Stimulated activated CD4-positive, alpha-beta T cell treated with anti-CD3 and anti-CD28 coated beads, Interleukin-15, amount 100 ng/mL, for 1 hour (primary cell): ENCODE measurements at regions not wholly inside any gene's neighbourhood (a gene's known extent, or its start where the extent isn't known, plus 50 kb on each side); places are given as distances from the start of the nearest gene placed in this dataset.

Experiments
- DNase-seq, 2 donors: peaks; one replicate each; pipeline ENCODE4 v3.0.0-alpha.2; 2020; ENCODE audit warnings: low read depth in 1 of 2, low spot score in 1 of 2

DNA sequence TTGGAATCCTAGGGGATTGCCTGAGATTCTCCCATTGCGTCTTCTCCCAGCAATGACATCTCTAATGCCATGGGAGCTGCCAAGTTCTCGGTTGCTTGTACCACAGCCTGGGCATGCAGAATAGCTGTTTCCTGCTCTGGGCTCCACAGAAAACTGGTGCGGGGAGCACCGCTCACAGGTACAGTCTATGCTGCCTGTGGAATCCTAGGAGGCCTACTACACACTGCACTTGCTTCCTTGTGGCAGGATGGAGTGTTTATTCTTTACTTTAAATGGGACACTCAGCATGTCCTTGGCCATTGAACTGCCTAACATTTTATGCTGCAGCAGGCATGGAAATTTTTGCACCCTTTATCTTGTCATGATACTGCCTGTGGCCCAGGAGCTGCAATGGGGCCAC, 378.8 kb upstream of the SHH start:
- DNase-seq: no peak

DNA sequence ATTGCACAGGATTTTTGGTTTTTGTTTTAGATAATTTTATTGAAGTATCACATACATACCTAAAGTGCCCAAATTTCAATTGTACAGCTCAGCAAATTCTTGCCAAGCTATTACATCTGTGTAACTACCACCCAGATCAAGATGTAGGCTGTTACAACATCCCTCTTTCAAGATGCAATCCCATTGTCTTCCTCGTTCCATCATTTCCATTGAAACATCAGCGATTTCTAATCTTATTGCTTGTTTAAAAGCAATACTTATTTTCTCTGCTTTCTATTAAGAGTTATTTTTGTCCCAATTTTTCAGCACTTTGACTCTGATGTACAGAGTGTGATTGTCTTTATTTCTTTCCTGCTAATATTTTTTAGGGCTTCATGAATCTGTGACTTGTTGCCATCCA, 372.8 kb upstream of the SHH start:
- DNase-seq: no peak

DNA sequence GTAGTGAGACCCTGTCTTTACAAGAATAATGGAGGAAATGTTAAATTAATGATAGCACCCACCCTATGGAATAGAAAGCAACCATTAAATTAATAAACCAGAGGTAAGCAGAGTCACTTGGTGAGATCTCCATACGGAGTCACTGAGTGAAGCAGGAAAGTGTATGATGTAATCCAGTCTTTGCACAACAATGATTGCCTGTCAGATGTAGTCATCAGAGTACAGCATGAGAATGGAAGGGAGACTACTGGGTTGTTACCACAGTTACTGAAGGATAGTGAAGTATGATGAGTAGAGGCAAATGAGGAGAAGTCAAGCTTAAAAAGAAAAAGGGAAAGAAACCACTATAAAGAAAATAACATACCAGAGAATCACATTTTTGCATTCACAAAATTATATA, 371.9 kb upstream of the SHH start:
- no peak for DNase-seq

DNA sequence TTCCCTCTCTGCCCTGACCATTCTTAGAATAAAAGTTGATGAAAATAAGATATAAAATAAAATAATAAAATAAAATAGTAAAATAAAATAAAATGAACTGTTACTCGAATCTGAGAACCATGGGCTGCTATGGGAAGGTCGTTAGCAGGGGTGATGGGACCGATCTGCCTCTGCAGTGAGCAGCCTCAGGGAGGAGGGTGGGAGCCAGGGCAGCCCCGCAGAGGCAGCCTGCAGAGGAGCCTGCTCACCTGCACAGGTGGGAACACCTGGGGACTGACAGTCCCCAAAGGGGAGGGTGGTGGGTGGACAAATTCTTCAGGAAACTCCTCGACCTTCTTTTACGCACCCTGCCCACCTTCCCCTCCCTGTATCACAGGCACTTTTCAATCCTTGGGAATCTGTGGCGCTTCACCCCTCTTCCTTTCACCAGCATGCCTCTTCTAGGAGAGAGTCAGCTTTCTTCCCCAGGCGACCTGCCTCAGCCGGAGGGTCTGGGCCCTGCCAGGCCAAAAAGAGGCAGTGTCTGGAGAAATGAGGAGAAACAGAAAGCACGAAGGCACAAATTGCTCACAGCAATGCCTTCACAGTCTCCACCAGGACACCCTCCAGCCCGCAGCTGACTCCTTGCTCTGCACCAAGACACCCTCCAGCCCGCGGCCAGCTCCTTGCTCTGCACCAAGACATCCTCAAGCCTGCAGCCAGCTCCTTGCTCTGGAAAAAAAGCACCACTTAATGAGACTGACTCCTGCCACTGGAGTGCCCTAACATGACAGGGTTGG, 368.4 kb upstream of the SHH start:
- no peak for DNase-seq

DNA sequence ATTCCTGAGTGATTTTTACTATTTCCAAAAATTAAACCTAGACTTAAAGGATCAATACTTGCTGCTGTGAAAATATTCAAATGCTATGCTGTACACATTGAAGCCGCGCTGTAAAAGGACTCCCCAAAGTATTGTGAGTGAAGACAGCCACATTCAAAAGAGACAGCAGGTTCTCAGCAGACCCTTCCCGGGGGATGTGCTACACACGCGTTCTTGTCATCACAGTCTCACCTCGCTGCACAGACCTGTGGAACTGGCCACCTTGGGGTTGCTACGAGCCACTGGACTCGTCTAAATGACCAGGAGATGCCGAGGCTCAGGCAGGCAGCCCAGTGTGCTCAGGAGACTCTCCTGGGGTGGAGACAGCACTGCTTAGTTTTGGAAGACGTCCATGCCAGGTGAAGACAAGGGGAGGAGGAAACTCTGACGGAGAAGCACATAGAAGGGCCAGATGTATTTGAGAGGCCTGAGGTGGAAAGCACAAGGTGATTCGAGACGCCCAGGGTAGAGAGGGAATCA, 367.7 kb upstream of the SHH start:
- DNase-seq: no peak

DNA sequence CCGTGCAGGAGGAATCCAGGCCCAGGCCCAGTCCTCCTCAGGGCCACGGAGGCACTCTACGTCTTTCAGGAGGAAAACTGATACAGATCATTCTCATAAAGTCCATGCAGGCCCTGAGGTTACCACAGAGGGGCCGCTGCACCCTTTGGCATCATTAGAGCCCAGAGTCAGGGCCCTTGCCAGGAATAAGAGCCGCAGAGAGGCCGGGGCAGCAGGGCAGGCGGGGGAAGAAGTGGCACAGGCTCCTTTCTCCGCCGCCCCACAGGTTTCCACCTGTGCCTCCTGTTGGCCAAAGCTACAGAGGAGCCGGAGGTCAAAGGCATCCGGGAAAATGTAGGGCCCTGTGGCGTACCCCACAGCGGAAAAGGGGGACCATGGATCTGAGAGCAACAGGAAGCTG, 366.6 kb upstream of the SHH start:
- DNase-seq: no peak

DNA sequence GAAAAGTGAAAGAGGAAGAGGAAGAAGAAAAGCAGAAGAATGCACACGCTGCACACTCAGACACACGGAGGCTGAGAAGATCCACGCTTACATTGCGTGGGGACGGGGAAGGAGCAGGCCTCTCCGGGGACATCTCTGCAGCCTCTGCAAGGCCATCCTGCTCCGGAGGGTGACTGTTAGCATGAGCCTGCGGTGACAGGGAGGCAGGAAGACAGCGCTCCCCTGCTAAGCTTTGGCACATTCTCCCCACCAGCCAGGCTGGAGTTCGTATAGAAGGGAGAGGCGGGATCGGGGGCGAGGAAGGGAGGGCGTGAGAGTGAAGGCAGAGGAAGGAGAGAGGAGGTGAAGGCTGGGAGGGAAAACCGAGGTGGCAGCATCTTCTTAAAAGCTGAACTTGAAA, 366.0 kb upstream of the SHH start:
- no peak for DNase-seq

DNA sequence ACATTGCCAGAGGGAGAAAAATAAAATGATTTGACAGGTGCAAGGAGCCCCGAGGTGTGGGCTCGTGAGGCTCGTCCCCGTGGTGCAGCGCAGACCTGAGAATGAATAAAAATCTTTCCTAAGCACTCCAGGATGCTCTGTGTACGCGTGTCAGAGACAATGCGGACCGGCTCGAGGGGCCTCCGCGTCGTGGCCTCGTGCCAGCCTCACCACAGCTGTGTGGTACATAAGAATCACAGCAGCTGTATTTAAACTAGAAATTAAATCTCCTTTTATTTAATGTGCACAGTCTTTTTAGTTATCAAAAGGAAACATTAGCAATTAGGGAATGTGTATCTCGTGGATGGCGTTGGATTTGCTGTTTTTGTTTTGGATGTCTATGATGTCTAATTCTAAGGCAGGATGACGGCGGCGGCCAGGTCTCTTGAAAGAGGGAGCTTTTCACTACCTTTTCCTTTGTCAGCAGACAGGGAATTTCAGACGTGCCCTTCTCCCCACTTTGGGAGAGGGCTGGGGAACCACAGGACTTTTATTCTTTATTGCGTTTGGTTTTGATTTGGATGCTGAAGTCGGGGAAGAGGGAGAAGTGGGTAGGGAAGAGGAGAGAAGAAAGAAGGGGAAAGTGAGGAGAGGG, 365.3 kb upstream of the SHH start:
- no peak for DNase-seq

DNA sequence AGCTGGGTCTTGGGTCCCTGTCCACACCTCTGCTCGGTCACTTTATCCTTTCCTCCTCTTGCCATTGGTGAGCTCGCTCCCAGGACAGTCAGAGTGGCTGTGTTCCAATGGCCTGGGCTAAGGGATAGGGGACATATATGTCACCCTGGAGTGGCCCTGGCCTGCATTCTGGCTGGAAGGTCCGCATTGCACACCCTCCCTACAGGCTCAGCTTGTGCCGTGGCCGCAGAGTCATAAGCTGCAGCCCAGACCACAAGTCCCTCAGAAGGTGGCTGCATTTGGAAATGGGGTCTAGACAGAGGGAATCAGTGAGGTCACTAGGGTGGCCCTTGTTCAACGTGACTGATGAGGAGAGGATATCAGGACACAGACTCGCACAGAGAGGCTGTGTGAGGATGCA, 363.8 kb upstream of the SHH start:
- no peak for DNase-seq

DNA sequence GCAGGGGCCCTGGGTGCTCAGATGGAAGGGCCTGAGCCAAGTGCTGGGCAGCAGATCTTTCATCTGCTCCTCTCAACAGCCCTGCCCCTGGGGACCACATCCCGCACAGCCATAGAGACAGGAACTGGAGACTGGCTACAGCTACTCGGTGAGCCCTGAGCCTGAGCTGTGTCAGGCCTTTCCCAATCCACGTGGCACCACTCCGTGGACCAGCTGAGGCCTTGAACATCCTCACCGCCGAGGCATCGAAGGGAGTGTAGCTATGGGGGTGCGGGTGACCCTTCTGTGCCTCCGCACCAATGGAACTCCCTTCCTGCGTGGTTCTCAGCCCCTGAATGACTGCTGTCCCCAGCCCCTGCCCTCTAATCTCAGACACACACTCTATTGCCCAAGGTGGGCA, 362.7 kb upstream of the SHH start:
- no peak for DNase-seq

DNA sequence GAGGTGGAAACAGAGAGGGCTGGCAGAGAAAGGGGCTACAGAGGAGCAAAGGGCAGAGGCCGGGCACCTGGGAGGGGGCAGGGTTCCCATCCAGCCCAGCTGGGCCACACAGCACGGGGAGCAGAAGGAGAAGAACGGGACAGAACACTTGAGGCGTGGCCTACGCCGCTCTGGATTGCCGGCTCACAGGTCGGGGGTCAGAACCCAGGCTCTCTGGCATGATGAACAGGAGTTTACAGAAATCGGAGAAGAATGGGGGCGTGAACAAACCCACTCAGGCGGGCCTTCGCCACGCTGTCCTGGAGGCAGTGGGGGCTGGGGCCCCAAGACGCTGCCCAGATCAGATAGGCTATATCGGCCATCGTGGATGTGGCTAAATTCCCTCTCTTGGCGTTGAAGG, 362.2 kb upstream of the SHH start:
- DNase-seq: no peak

DNA sequence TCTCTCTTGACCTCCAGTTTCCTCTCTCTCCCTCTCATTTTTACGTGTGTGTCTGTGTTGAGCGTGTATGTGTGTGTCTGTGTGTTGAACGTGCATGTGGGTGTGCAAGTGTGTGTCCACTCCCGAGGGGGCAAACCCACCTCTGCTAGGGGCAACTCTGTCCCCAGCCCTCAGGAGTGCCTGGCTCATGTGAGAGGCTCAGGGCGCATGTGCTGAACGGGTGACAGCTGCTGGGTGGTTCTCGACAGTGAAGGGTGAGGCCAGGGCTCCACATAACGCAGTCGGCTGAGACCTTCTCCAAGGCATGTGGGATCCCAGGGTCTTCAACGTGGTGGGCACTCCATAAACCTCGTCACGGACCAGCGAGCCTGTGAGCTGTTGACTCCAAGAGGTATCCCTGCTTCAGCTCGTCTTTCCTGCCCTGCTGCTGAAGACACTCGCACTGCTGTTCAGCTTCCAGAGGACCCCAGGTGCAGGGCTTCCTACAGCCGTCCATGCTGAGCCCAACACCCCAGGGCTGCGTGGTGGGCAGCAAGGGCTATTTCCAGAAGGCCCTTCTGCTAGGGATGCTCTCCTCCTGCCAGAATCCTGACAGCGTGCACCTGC, 361.6 kb upstream of the SHH start:
- no peak for DNase-seq

DNA sequence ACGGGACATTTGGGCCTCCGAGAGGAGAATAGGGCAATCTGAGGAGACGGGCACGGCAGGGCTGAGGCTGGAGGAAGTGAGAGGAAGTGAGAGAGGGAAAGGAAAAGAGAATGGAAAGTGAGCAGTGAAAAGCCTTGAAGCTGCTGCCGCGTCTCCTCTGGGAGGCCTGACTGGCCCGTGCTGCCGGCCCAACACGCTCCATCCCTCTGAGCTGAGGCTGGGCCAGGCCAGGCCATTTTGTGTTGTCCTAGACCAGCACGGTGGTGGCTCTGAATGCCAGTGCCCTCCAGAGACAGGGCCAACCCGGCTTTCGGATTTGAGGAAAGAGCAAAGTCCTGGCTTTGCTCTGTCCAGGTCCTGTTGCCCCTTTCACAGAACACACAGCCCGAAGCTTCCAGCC, 361.1 kb upstream of the SHH start:
- no peak for DNase-seq

DNA sequence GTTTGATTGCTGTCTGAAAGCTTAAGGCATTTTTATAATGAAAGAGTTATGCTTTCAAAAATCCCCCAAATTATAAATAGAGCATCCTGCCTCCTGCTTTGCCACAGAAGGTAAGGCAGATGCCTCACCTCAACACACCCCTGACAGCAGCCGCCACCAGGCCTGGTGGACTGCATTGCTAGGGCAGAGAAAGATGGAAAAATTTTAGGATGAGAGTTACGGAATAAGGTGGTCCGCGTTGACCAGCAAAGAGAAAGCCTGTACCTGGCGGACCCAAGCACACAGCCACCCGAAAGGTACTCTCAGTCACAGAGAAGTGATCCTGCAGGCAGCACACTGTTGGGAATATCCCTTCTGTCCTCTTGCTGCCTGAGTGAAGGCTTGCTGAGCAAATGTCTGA, 360.4 kb upstream of the SHH start:
- DNase-seq: no peak

DNA sequence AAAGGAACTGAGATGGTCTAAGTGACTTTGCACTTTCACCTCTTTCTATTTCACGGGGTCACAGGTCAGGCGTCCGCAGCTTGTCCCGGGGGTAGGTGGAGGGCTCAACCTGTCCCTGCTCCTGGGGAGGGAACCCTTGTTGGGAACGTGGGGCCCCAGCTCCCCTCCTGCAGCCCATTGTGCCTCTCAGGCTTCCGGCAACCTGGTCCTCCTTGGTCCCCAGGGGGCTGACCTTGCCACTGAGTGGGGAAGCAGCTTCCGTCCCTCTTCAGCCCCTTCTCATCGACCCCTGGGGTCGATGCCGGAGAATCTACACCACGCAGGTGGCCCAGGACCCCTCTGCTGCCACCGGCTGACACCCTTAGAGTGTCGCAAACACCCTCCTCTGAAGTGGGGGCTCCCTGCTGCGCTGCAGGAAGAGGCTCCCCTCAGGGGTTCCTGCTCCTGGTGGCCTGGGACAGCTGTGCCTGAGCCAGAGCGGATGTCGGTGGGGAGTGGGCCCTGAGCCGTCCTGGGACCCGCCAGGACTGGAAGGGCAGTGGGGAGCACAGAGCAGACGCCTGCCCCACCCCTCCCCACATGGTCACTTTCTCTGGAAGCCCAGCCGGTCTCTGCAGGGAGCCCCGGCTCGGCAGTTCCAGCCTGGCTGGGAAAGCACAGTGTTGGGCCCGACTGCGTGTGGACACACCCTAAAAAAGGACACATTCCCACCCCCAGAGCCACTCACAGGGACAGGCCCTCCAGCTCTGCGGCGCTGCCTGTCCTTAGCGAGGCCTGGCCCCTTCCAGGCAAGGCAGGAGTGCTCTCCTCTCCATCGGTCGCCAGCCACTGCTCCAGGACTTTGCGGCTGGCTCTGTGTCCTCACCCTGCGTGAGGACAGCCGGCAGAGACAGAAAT, 357.5 kb upstream of the SHH start:
- no peak for DNase-seq

DNA sequence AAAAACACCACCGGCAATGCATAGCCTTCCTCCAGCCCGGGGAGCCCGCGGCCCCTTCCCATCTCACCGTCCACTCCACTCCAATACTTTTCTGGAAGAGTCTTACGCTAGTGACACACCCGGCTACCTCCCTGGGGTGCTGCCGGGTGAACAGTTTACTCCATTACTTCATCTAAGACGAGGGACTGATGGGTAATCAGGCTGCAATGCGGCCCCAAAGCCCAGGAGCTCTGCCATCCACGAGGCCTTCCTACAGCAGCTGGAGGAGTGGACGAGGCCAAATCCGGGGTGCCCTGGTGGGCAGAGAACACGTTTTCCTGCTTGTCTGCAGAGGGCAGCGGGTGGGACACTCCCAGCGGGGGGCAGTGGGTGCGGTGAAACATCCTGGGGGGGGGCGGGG, 356.2 kb upstream of the SHH start:
- DNase-seq: no peak

DNA sequence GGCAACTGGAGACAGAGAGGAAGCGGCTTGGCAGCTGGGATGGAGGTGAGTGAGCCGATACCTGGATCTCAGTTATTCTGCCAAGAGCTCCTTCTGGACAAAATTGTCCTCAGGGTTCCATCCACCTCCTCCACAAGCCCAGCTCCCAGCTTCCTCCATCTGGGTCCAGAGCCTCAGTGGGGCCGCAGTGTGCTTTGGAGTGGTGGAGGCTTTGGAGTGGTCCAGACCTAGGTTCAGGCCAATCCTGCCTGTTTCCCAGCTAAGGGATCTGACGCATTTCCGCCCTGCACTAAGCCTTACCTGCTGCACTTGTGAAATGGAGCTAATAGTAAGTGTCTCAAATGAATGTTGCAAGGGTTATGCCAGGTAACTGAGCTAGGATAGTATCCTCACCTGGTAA, 355.7 kb upstream of the SHH start:
- no peak for DNase-seq

DNA sequence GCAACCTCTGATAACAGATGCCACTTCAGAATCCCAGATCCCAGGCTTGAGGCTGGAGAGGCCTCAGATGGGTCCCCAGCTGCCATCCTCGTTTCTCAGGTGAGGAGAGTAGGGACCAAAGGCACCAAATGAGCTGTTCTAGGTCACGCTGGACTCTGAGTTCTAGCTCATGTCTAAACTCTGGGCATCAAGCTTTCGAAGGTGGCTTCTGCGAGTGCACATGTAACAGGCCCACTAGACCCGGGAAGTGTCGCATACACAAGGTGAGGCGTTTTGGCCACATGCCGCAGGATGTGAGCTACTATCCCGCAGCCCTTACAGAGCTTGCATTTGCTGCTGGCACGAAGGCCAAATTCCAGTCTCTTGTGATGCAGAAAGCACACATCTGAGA, 355.1 kb upstream of the SHH start:
- no peak for DNase-seq

DNA sequence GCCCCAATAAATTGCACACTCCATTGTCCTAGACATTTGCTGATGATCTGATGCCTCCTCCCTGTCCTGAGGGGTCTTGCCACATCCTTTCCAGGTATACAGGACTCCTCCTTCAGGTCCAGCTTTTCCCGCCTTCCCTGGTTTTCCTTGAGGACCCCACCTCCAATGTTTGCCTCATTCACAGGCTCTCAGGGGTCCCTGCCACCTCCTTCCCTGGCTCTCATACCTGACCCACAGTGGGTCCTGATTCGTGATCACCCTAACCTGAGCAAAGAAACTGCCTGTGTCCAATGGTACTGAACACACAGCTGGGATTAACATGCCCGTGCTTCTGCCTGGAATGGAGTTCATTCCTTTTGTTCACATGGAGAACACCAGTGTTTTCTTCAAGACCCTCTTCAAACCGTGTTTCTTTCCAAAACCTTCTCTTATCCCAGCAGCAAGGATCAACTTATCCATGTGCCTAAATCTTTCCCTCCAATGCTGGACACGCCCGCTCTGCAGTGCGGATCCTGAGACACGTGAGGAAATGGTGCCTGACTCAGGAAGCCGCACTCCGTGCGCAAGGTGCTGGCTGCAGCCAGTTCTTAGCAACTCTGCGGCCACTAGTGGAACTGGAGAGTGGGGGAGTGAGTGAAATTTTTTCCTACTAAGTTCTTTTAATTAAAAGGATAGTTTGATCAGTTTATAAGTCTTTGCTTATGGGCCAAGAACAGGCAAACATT, 354.6 kb upstream of the SHH start:
- DNase-seq: no peak

DNA sequence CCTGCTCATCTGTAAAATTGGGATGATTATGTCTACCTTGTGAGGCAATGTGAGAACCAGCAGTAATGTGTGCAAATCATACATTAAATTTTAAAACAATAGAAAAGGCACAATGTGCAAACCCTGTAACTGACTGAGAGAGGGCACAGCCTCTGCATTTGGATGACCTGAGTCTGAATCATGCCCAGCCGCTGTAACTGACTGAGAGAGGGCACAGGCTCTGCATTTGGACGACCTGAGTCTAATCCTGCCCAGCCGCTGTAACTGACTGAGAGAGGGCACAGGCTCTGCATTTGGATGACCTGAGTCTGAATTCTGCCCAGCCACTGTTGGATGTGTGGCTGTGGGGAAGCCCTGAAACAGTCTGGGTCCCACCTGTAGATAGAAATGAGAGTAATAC, 351.5 kb upstream of the SHH start:
- no peak for DNase-seq

DNA sequence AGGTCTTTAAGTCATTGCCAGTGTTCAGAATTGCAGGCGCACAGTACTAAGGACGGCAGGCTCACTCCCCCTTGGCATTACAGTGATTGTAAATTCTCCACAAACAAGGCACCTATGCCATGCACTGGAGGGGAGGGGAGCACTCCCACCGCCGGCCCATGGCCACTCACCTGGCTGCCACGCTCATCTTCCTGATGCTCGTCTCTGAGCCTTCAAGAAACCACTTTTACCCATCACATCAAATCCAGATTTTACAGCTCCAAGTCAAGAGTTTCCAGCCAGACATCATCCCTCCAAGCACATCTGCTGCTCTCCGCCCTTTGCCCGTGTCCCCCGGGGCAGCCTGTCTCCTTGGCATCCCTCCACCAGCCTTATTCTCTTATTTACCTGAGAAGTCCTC, 350.2 kb upstream of the SHH start:
- no peak for DNase-seq
